ENCODE measurements at regions not wholly inside any gene's neighbourhood (a gene's known extent, or its start where the extent isn't known, plus 50 kb on each side); places are given as distances from the start of the nearest gene placed in this dataset.

DNA sequence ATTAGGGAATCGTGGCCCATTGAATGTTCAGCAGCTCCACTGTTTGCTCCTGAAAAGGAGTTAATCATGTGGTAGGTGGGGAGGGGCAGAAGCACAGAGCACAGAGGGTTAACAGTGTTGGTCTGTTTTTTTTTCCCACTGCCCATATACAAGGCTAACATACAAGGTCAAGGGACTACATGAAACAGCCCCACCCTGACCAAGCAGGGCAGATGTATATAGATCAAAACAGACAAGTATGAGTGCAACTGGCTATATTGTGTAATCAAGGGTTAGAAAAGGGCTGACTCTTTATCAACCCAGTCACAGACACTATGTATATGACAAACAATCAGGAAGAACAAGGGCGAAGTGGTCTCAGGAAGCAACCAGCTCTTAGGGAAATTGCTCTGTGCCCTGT lies 186.6 kb upstream of the CDH11 start:
- DNase-seq (ENCODE audit: low read depth), result no peak

DNA sequence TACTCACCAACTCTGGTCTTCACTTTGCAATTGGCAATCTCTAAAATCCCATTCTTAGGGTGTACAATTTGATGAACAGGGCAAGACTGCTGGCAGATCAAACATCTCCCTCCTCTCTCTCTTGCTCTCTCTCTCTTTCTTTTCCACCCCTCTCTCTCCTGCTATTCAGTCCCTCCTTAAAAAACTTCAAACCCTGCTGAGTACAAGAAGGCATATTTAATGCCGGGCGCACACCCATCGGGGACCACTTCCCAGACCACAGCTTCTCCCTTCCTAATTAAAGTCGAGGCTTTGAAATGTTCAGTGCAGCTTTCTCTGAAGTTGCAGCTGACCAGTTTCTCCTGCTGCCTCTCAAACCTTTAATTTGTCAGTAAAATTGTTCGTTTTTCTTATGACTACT lies 185.4 kb upstream of the CDH11 start:
- DNase-seq (ENCODE audit: low read depth), result no peak

DNA sequence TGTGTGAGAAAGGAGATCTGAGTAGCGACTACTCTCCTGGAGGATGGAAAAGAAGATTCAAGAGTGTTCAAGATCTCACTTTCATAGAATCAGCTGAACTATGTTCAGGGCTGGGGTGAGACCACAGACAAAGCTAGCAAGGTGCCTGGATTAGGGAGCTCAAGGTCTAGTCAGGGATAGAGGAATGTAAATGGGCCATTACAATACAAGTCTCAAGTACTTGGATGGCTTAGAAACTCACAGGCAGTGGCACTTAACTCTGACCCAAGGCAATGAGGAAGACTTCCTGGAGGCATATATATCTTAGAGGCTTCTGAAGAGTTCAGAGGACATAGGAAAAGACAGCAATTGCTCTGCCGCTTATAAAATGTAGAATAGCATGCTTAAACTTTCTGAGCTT lies 184.9 kb upstream of the CDH11 start:
- DNase-seq (ENCODE audit: low read depth), result no peak

DNA sequence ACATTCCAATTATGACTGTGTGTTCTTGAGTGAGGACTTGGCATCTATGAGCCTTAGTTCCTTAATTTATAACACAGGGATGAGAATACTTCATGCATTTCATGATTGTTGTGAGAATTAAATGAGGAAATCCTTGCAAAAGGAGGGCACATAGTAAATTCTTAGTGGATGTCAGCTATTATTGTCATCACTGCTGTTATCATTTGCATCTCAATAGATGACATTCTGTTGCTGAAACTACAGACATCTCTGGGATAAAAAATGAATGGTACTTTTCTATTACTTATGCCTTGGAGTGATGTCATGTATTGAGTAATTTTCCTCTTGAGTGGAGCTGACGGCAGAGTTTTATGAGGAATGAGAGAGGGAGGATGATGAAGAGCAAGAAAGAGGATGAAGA lies 184.4 kb upstream of the CDH11 start:
- no peak for DNase-seq (ENCODE audit: low read depth)

DNA sequence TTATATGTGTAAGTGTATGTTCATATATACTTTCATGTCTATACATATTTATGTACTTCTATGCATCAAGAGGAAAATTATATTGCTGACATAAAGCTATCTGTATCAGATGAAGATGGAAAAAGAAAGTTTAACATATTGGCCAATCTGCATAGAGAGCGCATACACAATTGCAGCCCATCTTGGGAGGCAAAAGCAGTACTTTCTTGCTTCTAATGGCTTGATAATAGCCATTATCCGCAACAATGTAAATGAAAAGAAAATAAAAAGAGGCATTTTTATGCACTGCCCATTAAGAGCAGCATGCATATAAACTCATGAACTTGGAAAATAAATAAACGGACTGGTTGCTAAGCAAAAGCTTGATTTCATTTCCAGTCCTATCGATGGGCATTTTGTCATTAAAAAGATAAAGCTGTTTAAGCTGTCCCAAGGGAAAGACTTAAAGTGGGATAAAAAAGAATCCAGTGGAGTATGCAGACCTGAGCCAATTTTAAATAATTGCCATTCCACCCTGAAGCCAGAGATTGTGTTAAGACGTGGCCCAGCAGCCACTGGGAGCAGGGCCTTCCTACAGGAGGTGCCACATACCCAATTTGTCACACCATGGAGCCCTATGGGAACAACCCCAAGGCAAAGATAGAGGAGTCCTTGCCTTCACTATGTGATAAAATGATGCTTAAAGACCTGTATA lies 183.6 kb upstream of the CDH11 start:
- DNase-seq (ENCODE audit: low read depth), result no peak

DNA sequence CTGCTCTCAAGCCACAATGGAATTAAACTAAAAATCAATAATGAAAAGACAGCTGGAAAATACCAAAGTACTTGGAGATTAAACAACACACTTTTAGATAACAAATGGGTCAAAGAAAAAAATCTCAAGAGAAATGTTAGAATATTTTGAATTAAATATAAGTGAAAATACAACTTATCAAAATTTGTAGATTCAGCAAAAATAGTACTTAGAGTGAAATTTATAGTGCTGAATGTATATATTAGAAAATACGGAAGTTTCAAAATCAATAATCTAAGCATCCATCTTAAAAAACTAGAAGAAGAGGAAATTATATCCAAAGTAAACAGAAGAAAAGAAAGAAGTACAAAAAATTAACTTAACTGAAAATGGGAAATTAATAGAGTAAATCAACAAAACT lies 179.2 kb upstream of the CDH11 start:
- DNase-seq (ENCODE audit: low read depth), result no peak

DNA sequence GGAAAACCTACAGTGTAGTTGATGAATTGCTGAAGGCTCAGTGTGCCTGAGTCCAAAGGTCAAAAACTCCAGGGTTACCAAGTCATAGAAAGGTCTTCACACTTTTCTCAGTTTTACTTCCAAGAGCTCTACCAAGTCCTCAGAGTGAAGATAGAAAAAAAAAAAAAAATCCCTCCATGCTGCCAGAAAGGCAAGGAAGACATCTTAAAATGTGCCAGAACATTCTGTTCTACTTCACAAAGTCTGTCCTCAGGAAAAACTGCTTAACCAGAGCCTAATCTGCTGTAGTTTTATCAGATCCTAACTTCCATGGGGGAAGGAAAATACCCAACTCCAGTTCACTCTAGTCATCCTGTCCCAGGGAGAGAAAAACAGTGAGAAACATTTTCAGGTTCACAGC lies 175.6 kb upstream of the CDH11 start:
- no peak for DNase-seq (ENCODE audit: low read depth)

DNA sequence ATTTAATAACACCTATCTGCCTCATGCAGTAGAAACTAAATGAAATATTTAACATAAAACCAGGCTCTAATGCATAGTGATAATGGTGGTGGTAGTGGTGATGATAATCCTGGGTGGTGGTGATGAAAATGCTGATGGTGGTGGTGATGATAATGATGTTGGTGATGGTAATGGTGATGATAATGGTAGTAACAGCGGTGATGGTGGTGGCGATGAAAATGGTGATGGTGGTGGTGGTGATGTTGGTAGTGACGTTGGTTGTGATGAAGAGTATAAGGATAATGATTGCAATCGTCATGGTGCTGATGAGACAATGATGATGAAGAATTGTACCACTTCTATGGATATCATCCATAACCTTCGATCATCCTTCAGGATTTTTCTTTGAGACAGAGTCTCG lies 173.7 kb upstream of the CDH11 start:
- no peak for DNase-seq (ENCODE audit: low read depth)

DNA sequence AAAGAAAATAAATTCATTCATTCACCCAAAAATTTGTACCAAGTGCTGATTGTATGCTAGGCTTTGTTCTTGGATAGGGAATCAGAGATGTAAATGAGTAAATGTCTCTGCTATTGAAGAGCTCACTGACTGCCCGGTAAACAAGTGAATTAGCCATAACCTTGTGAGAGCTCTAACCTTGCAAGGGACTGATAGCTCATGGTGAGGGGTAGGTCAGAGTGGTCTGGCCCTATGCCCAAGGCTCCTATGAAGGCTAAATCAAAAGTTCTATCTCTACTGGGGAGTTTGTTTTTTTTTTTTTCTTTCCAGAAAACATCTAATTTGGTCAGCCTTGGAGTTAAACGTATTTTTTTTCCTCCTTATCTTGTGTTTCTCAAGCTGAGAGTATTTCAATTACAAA lies 172.8 kb upstream of the CDH11 start:
- DNase-seq (ENCODE audit: low read depth), result no peak

DNA sequence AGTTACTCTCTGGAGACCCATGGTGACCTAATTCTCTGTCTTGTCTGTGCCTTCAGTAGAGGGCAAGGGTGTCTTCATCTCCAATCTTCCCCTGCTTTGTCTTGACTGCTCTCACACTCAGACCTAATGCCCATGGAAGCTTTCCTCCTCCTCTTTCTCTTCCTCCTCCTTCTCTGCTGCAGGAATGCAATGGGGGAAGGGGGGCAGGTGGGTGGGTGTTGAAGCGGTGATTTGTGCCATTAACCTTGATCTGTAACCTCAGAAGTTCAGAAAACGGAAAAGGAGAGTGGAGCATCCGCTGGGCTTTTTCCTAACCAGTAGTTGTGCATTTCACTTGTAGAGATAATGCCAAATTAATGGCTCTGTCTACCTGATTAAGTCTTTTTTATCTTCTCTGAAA lies 172.3 kb upstream of the CDH11 start:
- DNase-seq (ENCODE audit: low read depth), result no peak

DNA sequence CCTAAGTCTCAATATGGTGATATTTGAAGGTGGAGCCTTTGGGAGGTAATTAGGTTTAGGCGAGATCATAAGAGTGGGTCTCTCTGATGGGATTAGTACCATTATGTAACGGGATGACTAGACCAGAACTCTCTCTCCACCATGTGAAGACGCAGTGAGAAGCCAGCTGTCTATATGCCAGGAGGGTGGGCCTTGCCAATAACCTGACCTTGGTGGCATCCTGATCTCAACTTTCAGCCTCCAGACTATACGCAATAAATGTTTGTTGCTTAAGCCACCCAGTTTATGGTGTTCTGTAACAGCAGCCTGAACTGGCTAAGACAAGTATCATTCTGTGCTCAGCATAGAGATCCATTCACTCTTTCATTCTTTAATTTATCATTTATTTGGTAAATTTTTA lies 167.2 kb upstream of the CDH11 start:
- no peak for DNase-seq (ENCODE audit: low read depth)

DNA sequence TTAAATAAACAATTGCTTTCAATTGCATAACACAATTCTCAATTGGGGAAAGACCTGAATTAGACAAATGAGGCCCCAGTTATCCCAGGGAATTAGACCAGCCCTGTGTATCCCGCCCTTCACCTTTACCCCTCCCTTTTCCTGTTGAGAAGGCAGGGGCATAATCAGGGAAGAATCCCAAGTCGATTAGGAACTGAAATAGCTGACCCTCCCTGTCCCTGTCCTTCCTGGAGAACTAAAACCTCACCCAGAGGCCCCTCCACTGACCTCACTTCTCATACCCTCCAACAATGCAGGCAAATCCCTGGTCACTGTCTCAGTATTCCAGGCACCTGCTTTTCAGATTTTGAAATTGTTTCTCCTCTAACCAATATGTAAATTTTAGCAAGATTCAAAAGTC lies 165.4 kb upstream of the CDH11 start:
- DNase-seq (ENCODE audit: low read depth), result no peak

DNA sequence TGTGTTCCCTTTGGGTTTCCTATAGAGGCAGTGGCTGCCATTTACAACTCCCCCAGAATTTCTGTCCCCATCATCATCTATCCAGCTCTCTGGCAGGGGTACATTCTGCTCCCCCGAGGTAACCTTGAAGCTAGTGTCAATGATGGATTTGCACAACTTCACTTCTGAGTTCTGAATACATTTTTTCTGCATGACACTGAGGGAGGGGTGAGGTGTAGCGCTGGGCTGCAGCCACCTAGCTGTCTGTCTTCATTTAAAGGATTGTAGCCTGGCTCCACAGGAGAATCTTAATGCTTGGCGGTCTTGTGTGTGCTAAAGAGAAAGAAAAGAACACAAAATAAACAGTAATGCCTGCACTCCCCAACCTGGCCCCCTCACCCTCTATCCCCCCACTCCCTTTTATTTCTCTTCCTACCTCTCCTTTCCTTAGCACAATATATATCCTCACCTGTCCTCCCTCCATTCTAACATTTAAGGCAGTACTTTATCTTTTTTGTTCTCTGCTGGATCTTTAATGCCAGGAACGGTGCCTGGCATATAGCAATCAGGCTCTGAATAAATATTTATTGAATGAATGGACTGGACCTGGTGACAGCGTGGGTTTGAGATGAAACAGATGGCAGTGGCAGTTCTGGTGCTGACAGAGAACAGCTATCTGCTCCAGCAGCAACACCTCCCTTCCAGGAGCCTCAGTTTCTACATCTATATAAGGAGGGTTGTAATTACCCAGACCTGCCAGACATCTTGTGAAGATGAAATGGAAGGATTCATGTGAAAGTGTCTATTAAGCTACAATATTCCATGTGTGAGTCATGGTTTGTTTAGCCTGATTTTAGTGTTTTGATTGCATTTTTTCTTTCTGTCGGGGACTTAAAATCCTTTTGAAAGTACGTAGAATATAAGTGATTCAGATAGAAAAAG lies 163.5 kb upstream of the CDH11 start:
- DNase-seq (ENCODE audit: low read depth), result peak; percentile 32

DNA sequence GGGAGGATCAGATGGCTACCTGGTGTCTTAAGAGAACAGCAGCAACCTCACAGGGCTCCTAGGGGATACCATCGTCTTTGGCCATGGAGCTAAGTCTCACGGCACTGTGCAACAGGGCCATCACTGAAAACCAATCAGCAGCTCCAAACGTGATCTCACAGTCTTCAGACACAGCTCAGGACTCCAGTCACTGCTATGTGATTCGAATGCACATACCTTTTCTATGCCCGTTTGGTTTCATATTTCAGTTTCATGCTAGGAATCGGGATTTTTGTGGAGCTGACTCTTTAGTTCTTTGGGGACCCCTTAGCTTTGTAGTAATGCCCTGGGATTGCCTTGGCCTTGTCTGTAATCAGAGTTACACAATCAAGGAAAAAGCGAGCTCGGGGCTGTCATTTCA lies 162.8 kb upstream of the CDH11 start:
- no peak for DNase-seq (ENCODE audit: low read depth)

DNA sequence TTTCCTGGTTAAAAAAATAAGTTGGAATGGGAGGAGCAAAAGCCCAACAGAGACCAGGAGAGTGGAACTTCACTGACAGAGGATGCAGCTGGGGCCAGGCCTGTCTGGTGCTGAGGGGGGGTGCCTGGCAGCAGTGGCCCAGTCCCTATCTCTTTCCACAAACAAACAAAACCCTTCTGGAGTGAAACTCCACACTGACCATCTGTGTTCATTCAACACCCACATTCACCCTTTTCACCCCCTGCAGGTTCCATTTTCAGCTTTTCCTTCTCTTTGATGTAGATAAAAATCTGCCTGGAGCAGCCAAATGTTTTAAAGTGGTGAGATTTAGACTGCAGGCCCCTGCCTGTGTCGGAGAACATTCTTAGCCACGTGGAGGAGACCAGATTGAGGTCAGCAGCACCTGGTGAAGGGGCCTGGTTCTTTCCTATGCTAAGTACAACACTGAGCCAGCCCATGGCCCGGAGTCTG lies 161.4 kb upstream of the CDH11 start:
- DNase-seq (ENCODE audit: low read depth), result no peak

DNA sequence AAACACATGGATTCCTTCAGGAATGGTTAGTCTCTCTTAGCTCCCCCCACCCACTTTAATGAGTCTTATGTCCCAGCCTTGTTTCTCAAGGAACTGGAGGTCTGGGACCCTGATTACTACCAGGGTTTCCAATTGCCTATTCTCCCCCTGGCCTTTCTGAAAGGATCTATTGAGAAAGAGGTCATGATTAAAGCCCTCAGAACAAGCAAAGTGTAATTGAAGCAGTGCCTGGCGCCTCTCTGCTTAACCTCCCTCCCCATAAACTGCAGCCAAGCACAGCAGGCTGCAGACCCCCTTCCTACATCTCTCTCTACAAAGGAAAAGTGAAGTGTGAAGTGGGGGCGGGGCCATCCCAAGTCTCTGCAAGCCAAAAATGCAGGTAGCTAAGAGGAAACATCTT lies 159.7 kb upstream of the CDH11 start:
- no peak for DNase-seq (ENCODE audit: low read depth)

DNA sequence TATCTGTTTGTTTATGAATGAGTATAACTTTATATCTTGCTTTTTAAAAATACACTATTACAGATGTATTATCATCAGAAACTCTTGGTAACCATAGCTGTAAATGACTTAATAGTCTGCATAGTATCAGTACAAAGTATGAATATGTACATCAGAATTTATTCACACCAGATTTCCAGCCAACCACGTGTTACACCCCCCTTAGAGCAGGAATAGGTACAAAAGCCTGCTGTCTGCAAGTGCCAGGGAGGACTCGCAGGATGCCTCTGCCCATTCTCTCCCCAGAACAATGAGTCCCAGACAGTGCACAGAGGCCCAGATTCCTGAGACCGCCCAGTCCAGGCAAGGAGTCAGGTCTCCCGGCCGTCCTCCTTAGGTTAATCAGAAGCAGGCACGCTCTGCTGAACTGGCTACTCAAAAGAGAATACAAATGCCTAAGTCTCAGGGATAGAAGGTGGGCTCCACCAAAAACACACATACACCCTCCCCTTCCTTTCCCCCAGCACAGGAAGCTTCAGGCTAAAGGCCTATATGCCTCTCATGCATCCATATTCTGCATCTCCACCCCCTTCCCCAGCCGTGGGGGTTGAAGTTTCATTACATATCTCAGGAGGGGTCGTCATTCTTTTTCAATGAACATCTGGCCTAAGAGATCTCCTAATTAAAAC lies 159.1 kb upstream of the CDH11 start:
- DNase-seq (ENCODE audit: low read depth), result no peak

DNA sequence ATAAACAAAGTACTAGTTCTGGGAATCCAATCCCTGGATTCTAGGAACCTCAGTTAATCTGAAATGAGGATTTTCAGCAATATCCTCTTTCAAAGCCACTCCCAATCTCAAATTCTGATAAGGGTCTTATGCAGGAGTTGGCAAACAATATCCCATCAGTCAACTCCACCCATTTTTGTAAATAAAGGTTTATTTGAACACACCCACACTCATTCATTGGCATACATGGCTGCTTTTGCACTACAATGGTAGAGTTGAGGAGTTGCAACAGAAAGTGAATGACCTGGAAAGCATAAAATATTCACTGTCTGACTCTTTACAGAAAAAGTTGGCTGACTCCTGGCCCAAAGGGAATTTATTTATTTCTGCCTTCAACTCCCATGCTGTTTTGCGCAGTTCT lies 157.7 kb upstream of the CDH11 start:
- no peak for DNase-seq (ENCODE audit: low read depth)

DNA sequence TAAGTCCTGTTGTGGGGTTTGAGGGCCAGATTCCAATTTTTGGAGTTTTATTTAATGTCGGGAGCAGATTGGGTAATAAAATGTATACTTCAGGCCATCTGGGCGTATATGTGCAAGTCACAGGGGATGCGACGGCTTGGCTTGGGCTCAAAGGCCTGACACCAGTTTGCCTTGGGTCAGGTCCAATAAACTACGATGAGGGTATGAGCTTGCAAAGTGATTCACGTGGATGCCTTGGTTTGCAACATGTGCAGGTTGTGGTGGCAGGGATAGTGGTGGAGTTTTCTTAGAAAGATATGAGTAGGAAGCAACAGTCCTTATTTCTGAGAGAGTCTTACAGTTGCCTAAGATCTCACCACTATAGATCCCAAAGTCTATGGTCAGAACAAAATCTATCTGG lies 157.0 kb upstream of the CDH11 start:
- DNase-seq (ENCODE audit: low read depth), result no peak

DNA sequence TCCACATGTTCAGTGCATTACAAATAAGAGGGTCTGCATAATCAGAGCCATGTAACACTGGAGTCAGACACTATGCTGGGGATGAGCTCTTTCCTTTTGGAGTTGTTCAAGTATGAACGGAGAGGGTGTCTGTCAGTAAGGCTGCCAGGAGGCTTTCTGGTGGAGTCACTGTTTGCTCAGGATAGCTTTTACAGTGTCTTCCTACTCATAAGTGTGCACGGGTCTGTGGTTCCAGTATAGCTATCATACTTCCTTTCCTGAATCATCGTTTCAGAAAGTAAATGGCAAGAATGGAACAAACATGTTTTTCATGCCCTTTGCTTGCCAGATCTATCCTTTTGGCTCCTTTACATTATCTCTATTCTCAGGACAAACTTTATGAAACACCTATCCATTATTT lies 152.7 kb upstream of the CDH11 start:
- DNase-seq (ENCODE audit: low read depth), result no peak

DNA sequence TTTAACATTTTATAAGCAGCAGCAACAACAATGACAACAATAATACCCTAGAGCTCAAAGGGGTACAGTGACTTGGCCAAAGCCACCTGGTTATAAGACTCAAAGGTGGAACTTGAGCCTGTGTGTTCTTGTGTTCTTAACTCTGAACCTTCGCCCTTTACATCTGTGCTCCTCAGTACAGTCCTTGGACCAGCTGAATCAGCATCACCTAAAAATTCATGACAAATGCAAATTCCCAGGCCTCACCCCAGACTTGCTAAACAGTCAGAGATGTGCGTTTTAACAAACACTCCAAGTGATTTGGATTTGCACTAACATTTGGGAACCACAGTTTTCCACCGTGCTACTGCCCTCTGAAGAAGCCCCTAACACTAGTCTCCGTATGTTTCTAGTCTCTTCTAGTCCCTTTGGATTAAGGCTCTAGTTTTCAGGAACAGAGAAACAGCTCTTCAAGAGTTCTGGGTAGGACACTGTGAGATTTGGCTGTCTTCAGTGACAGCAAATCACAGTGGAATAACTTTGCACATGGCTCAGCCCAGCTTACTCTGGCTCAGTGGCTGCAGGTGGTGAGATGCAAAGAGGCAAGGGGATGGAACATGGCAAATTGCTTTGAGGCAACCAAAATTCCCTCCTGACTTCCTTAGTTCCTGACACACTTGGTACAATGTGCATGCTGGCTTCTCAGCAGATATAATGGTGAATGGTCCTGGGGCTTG lies 151.0 kb upstream of the CDH11 start:
- DNase-seq (ENCODE audit: low read depth), result no peak

DNA sequence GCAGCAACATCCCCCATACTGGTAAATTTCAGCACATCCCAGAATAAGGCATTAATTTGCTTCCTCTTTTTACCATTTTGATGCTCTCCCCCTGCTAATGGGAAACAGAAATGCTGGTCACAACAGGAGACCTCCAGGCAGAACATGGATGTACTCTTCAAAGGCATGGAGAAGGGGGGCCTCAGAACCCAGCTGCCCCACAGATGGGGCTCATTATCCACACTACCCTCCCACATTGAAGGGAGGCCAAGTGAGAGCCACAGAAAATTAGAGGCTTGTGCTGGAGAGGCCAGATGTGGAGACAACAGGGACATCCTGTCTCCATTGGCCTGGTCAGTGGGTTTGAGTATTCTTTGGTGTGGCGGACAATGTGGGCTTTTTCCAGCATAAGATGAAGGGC lies 150.1 kb upstream of the CDH11 start:
- no peak for DNase-seq (ENCODE audit: low read depth)
